ENCODE measurements at regions not wholly inside any gene's neighbourhood (a gene's known extent, or its start where the extent isn't known, plus 50 kb on each side); places are given as distances from the start of the nearest gene placed in this dataset.

DNA sequence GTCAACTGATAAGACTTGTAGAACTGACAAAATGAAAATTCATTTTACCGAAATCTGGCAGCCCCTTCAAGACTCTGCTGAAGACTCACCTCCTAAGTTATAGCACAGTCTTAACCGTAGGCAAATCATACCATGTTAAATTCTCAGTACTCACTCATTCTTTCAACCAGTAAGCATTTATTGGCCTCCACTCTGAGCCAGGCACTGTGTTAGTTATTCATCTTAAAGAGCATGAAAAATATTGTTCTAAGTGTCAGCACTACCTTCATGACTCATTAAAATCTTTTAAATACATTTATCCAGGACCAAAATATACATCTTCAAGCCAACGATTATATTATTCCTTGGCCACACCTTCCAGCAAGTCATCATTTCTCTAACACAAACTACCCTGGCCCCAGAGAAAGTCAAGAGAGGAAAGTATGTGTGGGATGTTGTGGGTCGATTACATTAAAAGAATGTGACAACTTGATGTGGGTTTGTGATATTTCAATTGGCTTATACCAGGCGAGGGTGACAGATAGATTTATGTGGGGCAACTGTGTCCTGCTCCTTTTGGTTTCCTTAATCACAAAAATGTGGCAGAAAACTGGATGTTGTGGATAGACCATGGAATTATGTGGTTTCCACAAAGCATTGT lies 55.0 kb downstream of the TMEM30B start:
- TF ChIP-seq, protein P1, sequence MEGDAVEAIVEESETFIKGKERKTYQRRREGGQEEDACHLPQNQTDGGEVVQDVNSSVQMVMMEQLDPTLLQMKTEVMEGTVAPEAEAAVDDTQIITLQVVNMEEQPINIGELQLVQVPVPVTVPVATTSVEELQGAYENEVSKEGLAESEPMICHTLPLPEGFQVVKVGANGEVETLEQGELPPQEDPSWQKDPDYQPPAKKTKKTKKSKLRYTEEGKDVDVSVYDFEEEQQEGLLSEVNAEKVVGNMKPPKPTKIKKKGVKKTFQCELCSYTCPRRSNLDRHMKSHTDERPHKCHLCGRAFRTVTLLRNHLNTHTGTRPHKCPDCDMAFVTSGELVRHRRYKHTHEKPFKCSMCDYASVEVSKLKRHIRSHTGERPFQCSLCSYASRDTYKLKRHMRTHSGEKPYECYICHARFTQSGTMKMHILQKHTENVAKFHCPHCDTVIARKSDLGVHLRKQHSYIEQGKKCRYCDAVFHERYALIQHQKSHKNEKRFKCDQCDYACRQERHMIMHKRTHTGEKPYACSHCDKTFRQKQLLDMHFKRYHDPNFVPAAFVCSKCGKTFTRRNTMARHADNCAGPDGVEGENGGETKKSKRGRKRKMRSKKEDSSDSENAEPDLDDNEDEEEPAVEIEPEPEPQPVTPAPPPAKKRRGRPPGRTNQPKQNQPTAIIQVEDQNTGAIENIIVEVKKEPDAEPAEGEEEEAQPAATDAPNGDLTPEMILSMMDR (conservative IDR thresholded peaks at IDR 0.05; ENCODE audit: low read depth, low read length): no peak
- H3K4me3 ChIP-seq (ENCODE audit: low read depth, low read length): no peak overlapping the region
- DNase-seq (ENCODE audit: low read depth): no peak

DNA sequence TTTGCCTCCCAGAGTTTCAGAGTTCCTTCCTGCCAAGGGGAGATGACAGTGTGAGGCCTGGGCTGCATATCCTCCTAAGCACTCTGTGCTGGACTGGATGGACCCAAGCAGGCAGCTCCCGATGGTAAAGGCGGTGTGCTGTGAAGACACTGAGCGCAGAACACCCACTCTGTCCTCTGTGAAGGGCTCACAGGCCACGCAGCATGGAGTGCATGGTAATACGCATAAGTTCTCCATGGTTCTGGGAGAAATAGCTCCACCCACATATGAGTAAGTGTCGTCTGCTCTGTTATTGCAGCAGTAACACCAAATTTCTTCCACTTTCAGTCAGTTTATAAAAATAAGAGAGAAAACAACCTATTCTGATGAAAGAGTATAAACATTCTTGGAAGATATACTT lies 55.8 kb downstream of the TMEM30B start:
- DNase-seq (ENCODE audit: low read depth): peak; percentile 23
- TF ChIP-seq, protein P1 (conservative IDR thresholded peaks at IDR 0.05; ENCODE audit: low read depth, low read length): no peak

GRCh38 chr14:61223552-61223951 lies 57.6 kb downstream of the TMEM30B start:
- DNase-seq (ENCODE audit: low read depth): no peak
- no peak overlapping the region for H3K4me3 ChIP-seq (ENCODE audit: low read depth, low read length)
- TF ChIP-seq, protein P1 (conservative IDR thresholded peaks at IDR 0.05; ENCODE audit: low read depth, low read length): no peak

More for the DNA sequence above, 55.8 kb downstream of the TMEM30B start:
- no peak overlapping the region for H3K4me3 ChIP-seq (ENCODE audit: low read depth, low read length)

GRCh38 chr14:61222388-61222787 lies 58.8 kb downstream of the TMEM30B start:
- no peak overlapping the region for H3K4me3 ChIP-seq (ENCODE audit: low read depth, low read length)
- TF ChIP-seq, protein P1 (conservative IDR thresholded peaks at IDR 0.05; ENCODE audit: low read depth, low read length): no peak
- DNase-seq (ENCODE audit: low read depth): no peak

- TF ChIP-seq, protein P1 (conservative IDR thresholded peaks at IDR 0.05; ENCODE audit: low read depth, low read length): no peak
- DNase-seq (ENCODE audit: low read depth): no peak
- no peak overlapping the region for H3K4me3 ChIP-seq (ENCODE audit: low read depth, low read length)
Observed at GRCh38 chr14:61221906-61222305, 59.2 kb downstream of the TMEM30B start.

DNA sequence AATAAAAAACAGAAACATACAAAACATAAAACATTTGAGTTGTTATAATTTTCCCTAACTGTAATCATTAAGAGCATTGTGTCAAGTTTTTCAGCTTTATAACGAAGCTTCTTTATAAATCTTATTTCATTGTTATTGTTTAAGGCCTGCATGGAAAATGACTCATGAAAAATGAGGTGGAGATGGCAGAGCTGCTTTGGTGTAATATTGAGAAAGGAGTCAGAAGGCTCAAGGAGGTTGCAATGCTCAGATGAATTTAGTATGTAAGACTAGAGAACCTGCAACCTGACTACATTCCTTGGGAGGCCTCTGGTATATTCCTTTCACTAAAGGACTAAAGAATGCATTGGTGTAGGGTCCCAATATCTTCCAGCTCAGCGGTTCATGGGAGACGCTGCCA lies 61.5 kb downstream of the TMEM30B start:
- TF ChIP-seq, protein P1 (conservative IDR thresholded peaks at IDR 0.05; ENCODE audit: low read depth, low read length): no peak
- no peak overlapping the region for H3K4me3 ChIP-seq (ENCODE audit: low read depth, low read length)
- peak; percentile 39 for DNase-seq (ENCODE audit: low read depth)

DNA sequence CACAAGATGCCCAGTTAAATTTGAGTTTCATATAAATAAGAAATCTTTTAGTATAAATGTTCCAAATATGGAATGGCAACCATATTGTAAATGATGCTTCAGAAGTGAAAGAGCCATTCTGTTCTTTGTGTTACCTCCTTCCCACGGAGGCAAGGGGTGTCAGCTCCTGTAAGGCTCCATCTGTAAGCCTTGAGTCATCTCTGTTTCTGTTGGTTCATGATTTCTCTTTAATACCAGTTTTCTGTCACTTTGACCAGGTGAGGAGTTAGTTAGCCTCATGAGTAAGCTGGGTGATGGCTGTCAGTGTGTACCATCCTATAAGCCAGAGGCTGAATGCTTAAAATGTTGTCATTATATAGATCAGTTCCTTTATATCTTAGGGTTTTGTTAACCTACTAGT lies 61.9 kb downstream of the TMEM30B start:
- TF ChIP-seq, protein P1 (conservative IDR thresholded peaks at IDR 0.05; ENCODE audit: low read depth, low read length): no peak
- no peak for DNase-seq (ENCODE audit: low read depth)
- no peak overlapping the region for H3K4me3 ChIP-seq (ENCODE audit: low read depth, low read length)
